PC-3 (cell line): ENCODE measurements at regions not wholly inside any gene's neighbourhood (a gene's known extent, or its start where the extent isn't known, plus 50 kb on each side); places are given as distances from the start of the nearest gene placed in this dataset.

Experiments
- ATAC-seq: fragments of 200-7000 bp; cut with Tn5 transposase; 2 replicates; pipeline ENCODE4 v1.9.1; 2020; ENCODE audit warnings: mild to moderate bottlenecking, moderate library complexity
- BruUV-seq: library from RNA; stranded (reverse); fragments of 400-500 nt; replicated peaks from 2 replicates; lab custom pipeline; 2021; lab: Mats Ljungman, UMichigan
- CTCF ChIA-PET: fragments of 300-600 bp; sonication (Branson Sonifier 250); formaldehyde crosslinking; loops from one replicate; lab custom pipeline; 2022; ENCODE audit warnings: antibody characterized with exemption; lab: Charles Lee
- POLR2A ChIA-PET: fragments of 300-600 bp; sonication (Branson Sonifier 250); formaldehyde crosslinking; loops from one replicate; lab custom pipeline; 2022; ENCODE audit warnings: antibody characterized with exemption; ENCODE audit not compliant: unreplicated experiment; lab: Charles Lee
- DNase-seq: peaks from one replicate; pipeline ENCODE4 v3.0.0-alpha.2; 2015
- H2AFZ ChIP-seq: fragments of 300-600 bp; sonication (generic); 2 replicates; pipeline ENCODE4 v1.6.0; 2016; ENCODE audit warnings: antibody characterized with exemption, low read length
- H3F3A ChIP-seq: fragments of 300-600 bp; sonication (generic); one replicate; pipeline ENCODE4 v1.6.0; 2017; ENCODE audit warnings: antibody characterized with exemption, low read length, control low read depth, mild to moderate bottlenecking; ENCODE audit not compliant: unreplicated experiment
- H3K27ac ChIP-seq: fragments of 300-600 bp; sonication (generic); 2 replicates; pipeline ENCODE4 v1.5.1; 2016; ENCODE audit warnings: mild to moderate bottlenecking, low read length
- H3K27me3 ChIP-seq: fragments of 300-600 bp; sonication (generic); 2 replicates; pipeline ENCODE4 v1.6.1; 2016; ENCODE audit warnings: low read length, mixed read lengths
- H3K36me3 ChIP-seq: fragments of 300-600 bp; sonication (generic); 2 replicates; pipeline ENCODE4 v1.6.1; 2016; ENCODE audit warnings: low read depth, mixed run types, low read length, mixed read lengths
- H3K4me1 ChIP-seq: fragments of 300-600 bp; sonication (generic); 2 replicates; pipeline ENCODE4 v1.5.1; 2016; ENCODE audit warnings: low read length; ENCODE audit not compliant: insufficient read depth
- H3K4me2 ChIP-seq: fragments of 300-600 bp; sonication (generic); 2 replicates; pipeline ENCODE4 v1.6.0; 2016; ENCODE audit warnings: low read length
- H3K4me3 ChIP-seq: fragments of 300-600 bp; sonication (generic); 2 replicates; pipeline ENCODE4 v1.5.1; 2016; ENCODE audit warnings: mild to moderate bottlenecking, low read length, mixed read lengths
- H3K79me2 ChIP-seq: fragments of 300-600 bp; sonication (generic); 2 replicates; pipeline ENCODE4 v1.6.1; 2017; ENCODE audit warnings: low read length, mixed read lengths
- H3K9ac ChIP-seq: fragments of 300-600 bp; sonication (generic); 2 replicates; pipeline ENCODE4 v1.6.0; 2016; ENCODE audit warnings: mild to moderate bottlenecking, low read length
- H3K9me2 ChIP-seq: fragments of 300-600 bp; sonication (generic); replicated peaks from 2 replicates; pipeline ENCODE4 v1.6.1; 2016; ENCODE audit warnings: mixed run types, low read length, mixed read lengths
- H3K9me3 ChIP-seq: fragments of 300-600 bp; sonication (generic); 2 replicates; pipeline ENCODE4 v1.6.1; 2016; ENCODE audit warnings: low read length, mixed read lengths
- H4K20me1 ChIP-seq: fragments of 300-600 bp; sonication (generic); 2 replicates; pipeline ENCODE4 v1.6.1; 2016; ENCODE audit warnings: low read length, mixed read lengths
- EZH2 ChIP-seq: fragments of 300-600 bp; sonication (generic); IDR thresholded peaks from one replicate; pipeline ENCODE4 v1.6.1; 2017; ENCODE audit warnings: antibody characterized with exemption, mild to moderate bottlenecking, low read length; ENCODE audit not compliant: unreplicated experiment
- EZH2phosphoT487 ChIP-seq: fragments of 300-600 bp; sonication (generic); IDR thresholded peaks from 2 replicates; pipeline ENCODE4 v1.6.1; 2018; ENCODE audit warnings: mild to moderate bottlenecking, antibody characterized with exemption, low read length, borderline replicate concordance
- intact Hi-C: fragments of 100-400 bp; cut with micrococcal nuclease; formaldehyde crosslinking; loops from 2 replicates; pipeline ENCODE4 v1.9.0; 2023
- TF ChIP-seq, protein P1 (sequence below): fragments of 300-600 bp; sonication (generic); conservative IDR thresholded peaks from 2 replicates; pipeline ENCODE4 v1.5.1; 2017; ENCODE audit warnings: antibody characterized with exemption, low read depth, mild to moderate bottlenecking, low read length

DNA sequence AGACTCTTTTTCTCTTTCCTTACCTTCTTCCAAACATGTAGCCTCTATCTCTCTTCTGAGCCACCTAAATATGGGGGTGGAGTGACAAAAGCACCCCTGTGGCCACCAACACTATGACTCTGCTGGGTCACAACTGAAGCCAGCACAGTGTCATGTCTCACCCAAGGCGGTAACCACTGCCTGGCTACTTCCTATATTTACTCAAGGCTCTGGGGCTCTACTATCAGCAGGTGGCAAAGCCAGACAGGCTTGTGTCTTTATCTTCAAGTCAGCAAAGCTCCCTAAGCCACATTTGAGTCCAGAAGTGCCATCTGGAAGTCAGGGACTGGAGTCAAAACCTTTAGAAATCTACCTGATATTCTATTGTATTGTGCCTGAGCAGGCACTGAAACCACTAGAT, 1515.2 kb downstream of the PLA2G4A start:
- Histone ChIP-seq H3F3A (no peaks in the 10 kb centered on the region), H3K79me2 (no peaks in the 10 kb centered on the region), H3K4me3 (no peak overlapping the region), H3K9ac (no peak overlapping the region), H4K20me1 (no peaks in the 10 kb centered on the region), H3K27me3 (no peaks in the 10 kb centered on the region), H3K4me2 (no peak overlapping the region), H3K27ac (no peak overlapping the region), H3K9me2 (no peaks in the 10 kb centered on the region), H2AFZ (no peak overlapping the region), H3K9me3 (no peaks in the 10 kb centered on the region), H3K36me3 (no peaks in the 10 kb centered on the region), H3K4me1 (no peaks in the 10 kb centered on the region)
- BruUV-seq: no TSS peak
- intact Hi-C loops: no loop called here
- ChIA-PET POLR2A (no interaction called here), CTCF (no interaction called here)
- TF ChIP-seq EZH2phosphoT487 (no peak), EZH2 (no peak)
- TF ChIP-seq, protein P1, sequence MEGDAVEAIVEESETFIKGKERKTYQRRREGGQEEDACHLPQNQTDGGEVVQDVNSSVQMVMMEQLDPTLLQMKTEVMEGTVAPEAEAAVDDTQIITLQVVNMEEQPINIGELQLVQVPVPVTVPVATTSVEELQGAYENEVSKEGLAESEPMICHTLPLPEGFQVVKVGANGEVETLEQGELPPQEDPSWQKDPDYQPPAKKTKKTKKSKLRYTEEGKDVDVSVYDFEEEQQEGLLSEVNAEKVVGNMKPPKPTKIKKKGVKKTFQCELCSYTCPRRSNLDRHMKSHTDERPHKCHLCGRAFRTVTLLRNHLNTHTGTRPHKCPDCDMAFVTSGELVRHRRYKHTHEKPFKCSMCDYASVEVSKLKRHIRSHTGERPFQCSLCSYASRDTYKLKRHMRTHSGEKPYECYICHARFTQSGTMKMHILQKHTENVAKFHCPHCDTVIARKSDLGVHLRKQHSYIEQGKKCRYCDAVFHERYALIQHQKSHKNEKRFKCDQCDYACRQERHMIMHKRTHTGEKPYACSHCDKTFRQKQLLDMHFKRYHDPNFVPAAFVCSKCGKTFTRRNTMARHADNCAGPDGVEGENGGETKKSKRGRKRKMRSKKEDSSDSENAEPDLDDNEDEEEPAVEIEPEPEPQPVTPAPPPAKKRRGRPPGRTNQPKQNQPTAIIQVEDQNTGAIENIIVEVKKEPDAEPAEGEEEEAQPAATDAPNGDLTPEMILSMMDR: no peak
- ATAC-seq: no peak
- no peak for DNase-seq

DNA sequence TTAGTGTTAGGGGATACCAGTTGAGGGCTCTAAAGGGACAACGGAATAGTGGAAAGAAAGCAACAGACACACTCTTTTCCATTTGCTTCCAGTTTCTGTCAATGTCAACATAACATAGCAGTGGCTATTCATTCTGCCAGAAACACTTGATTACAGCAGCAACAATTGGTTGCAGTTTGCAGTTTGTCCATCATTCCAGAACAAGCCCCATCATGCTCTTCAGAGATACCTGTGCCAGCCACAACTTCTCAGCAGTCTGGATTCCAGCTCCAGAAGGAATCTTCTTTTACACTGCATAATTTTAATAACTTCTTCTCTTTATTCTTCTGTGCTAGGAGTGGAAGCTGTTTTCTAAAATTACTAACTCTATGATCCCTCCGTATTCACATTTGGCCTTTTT, 1521.4 kb downstream of the PLA2G4A start:
- H3K27ac ChIP-seq: no peak overlapping the region
- DNase-seq (no peak), ATAC-seq (no peak)
- no peaks in the 10 kb centered on the region for H3K9me2 ChIP-seq
- no peaks in the 10 kb centered on the region for H3F3A ChIP-seq
- H3K36me3 ChIP-seq: no peaks in the 10 kb centered on the region
- H3K9ac ChIP-seq: no peak overlapping the region
- H3K9me3 ChIP-seq: no peaks in the 10 kb centered on the region
- H4K20me1 ChIP-seq: no peaks in the 10 kb centered on the region
- CTCF ChIA-PET: no interaction called here
- no peak overlapping the region for H3K4me3 ChIP-seq
- no TSS peak for BruUV-seq
- no peaks in the 10 kb centered on the region for H3K27me3 ChIP-seq
- H2AFZ ChIP-seq: no peak overlapping the region
- no peak overlapping the region for H3K4me2 ChIP-seq
- H3K79me2 ChIP-seq: no peaks in the 10 kb centered on the region
- POLR2A ChIA-PET: no interaction called here
- TF ChIP-seq EZH2phosphoT487: no peak
- TF ChIP-seq, protein P1: no peak
- no peak for TF ChIP-seq EZH2
- intact Hi-C loops: no loop called here
- H3K4me1 ChIP-seq: no peaks in the 10 kb centered on the region

DNA sequence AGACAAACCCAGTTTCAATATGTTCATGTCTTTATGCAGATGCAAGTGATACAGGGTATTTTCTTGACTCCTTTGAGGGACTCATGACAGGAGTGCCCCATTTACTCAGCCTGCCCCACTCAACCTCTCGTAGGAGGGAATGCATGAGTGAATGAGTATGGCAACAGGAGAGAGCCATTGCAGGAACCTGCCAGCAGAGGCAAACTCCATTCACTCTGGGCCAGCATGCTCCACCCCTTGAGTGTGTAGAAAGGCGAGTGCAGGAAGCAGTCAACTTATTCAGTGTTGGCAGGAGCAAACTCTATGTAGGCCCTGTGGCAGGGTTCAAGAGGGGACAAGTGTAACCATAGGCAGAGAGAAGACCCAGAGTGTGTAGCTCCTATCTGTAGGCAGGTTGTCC, 1526.3 kb downstream of the PLA2G4A start:
- POLR2A ChIA-PET: no interaction called here
- ATAC-seq: no peak
- BruUV-seq: no TSS peak

More for the DNA sequence above, 1526.3 kb downstream of the PLA2G4A start:
- Histone ChIP-seq H3K4me3 (no peak overlapping the region), H3F3A (no peaks in the 10 kb centered on the region), H3K4me1 (no peaks in the 10 kb centered on the region), H4K20me1 (no peaks in the 10 kb centered on the region), H3K4me2 (no peak overlapping the region), H3K9ac (no peak overlapping the region), H2AFZ (no peak overlapping the region), H3K9me2 (no peaks in the 10 kb centered on the region), H3K79me2 (no peaks in the 10 kb centered on the region), H3K27ac (no peak overlapping the region), H3K9me3 (no peaks in the 10 kb centered on the region), H3K36me3 (no peaks in the 10 kb centered on the region), H3K27me3 (no peaks in the 10 kb centered on the region)
- no peak for DNase-seq
- CTCF ChIA-PET: no interaction called here
- TF ChIP-seq EZH2 (no peak), EZH2phosphoT487 (no peak)
- TF ChIP-seq, protein P1: no peak
- intact Hi-C loops: no loop called here
